SK-N-SH (cell line): ENCODE measurements at regions not wholly inside any gene's neighbourhood (a gene's known extent, or its start where the extent isn't known, plus 50 kb on each side); places are given as distances from the start of the nearest gene placed in this dataset.
"Not testable (repeated sequence)": the region's sequence is repeated elsewhere in the genome, so short reads cannot be mapped to it uniquely, and the experiment has no call there.

ENCODE experiments used
- CTCF ChIA-PET: fragments of 300-600, 350-600 bp; formaldehyde crosslinking; extraction: SDS; loops from one replicate; lab custom pipeline; 2021; lab: Yijun Ruan, JAX
- POLR2A ChIA-PET: fragments of 350-600 bp; sonication (Branson Sonifier 250); formaldehyde crosslinking; extraction: SDS; loops from one replicate; lab custom pipeline; 2020; ENCODE audit warnings: antibody characterized with exemption, inconsistent platforms; lab: Yijun Ruan, JAX
- DNase-seq: peaks from one replicate; pipeline ENCODE4 v3.0.0; 2012
- H2AFZ ChIP-seq: fragments of 200-600 bp; sonication (generic); 2 replicates; pipeline ENCODE4 v1.8.1; 2016; ENCODE audit warnings: antibody characterized with exemption, mild to moderate bottlenecking, low read depth
- H3F3A ChIP-seq: fragments of 200-600 bp; sonication (generic); replicated peaks from 2 replicates; pipeline ENCODE3; 2016; ENCODE audit warnings: antibody characterized with exemption, mild to moderate bottlenecking; ENCODE audit not compliant: insufficient read depth
- H3K27ac ChIP-seq, 2 experiments: fragments of 200-500 bp in 1 of 2; fragments of 200-600 bp in 1 of 2; sonication (Bioruptor generic) in 1 of 2; sonication (generic), shearing (Covaris generic) in 1 of 2; 2 replicates each; pipeline versions ENCODE4 v1.5.1 to v1.6.1; 2014 to 2016; ENCODE audit warnings: low read depth in 2 of 2, inconsistent platforms in 1 of 2, low read length in 1 of 2, mild to moderate bottlenecking in 1 of 2, mixed read lengths in 1 of 2
- H3K27me3 ChIP-seq: fragments of 200-600 bp; sonication (generic), shearing (Covaris generic); 2 replicates; pipeline ENCODE4 v1.6.1; 2016; ENCODE audit warnings: mixed run types; ENCODE audit not compliant: insufficient read depth
- H3K36me3 ChIP-seq, 2 experiments: fragments of 200-500 bp in 1 of 2; fragments of 200-600 bp in 1 of 2; sonication (Bioruptor generic) in 1 of 2; sonication (generic) in 1 of 2; replicated peaks in 1 of 2; 2 replicates each; pipeline versions ENCODE3 to v1.5.1; 2014 to 2016; ENCODE audit warnings: low read length in 1 of 2, mild to moderate bottlenecking in 1 of 2; ENCODE audit not compliant: insufficient read depth in 2 of 2, control insufficient read depth in 1 of 2
- H3K4me1 ChIP-seq, 2 experiments: fragments of 200-500 bp in 1 of 2; fragments of 200-600 bp in 1 of 2; sonication (Bioruptor generic) in 1 of 2; sonication (generic), shearing (Covaris generic) in 1 of 2; 2 replicates each; pipeline versions ENCODE4 v1.5.1 to v1.6.1; 2014 to 2016; ENCODE audit warnings: low read depth in 1 of 2, low read length in 1 of 2, mixed run types in 1 of 2; ENCODE audit not compliant: insufficient read depth in 2 of 2, control insufficient read depth in 1 of 2
- H3K4me2 ChIP-seq: fragments of 200-600 bp; sonication (generic), shearing (Covaris generic); 2 replicates; pipeline ENCODE4 v1.6.1; 2017; ENCODE audit warnings: mixed run types
- H3K4me3 ChIP-seq, 2 experiments: fragments of 200-500 bp in 1 of 2; fragments of 200-600 bp in 1 of 2; sonication (Bioruptor generic) in 1 of 2; sonication (generic), shearing (Covaris generic) in 1 of 2; 2 replicates each; pipeline versions ENCODE4 v1.5.1 to v1.8.1; 2014 to 2016; ENCODE audit warnings: low read depth in 2 of 2, inconsistent platforms in 1 of 2, low read length in 1 of 2, mild to moderate bottlenecking in 1 of 2, mixed read lengths in 1 of 2, moderate library complexity in 1 of 2
- H3K79me2 ChIP-seq: fragments of 200-600 bp; sonication (generic); 2 replicates; pipeline ENCODE4 v1.8.1; 2017; ENCODE audit warnings: mild to moderate bottlenecking; ENCODE audit not compliant: insufficient read depth
- H3K9ac ChIP-seq: fragments of 200-600 bp; sonication (generic); 2 replicates; pipeline ENCODE4 v1.6.1; 2017; ENCODE audit warnings: mixed run types
- H3K9me2 ChIP-seq: fragments of 200-600 bp; sonication (generic); 2 replicates; pipeline ENCODE4 v1.6.1; 2017; ENCODE audit warnings: mixed run types
- H3K9me3 ChIP-seq: fragments of 200-600 bp; sonication (generic); 2 replicates; pipeline ENCODE4 v1.6.1; 2017; ENCODE audit warnings: mixed run types, mild to moderate bottlenecking, moderate library complexity
- H4K20me1 ChIP-seq: fragments of 200-600 bp; sonication (generic); 2 replicates; pipeline ENCODE4 v1.6.1; 2017; ENCODE audit warnings: mild to moderate bottlenecking, mixed run types; ENCODE audit not compliant: insufficient read depth
- CTCF ChIP-seq: fragments of 200-600 bp; sonication (generic); IDR thresholded peaks from 2 replicates; pipeline ENCODE4 v1.6.1; 2017; ENCODE audit warnings: antibody characterized with exemption, mild to moderate bottlenecking, moderate library complexity
- FOSL2 ChIP-seq: IDR thresholded peaks from 2 replicates; pipeline ENCODE4 v1.4.0; 2012; ENCODE audit warnings: low read depth, mild to moderate bottlenecking, moderate library complexity, borderline replicate concordance
- FOXM1 ChIP-seq: IDR thresholded peaks from 2 replicates; pipeline ENCODE4 v1.4.0; 2012; ENCODE audit warnings: low read depth, mild to moderate bottlenecking
- GATA2 ChIP-seq: sonication (generic); formaldehyde crosslinking; IDR thresholded peaks from 2 replicates; pipeline ENCODE4 v1.5.0; 2020; ENCODE audit warnings: mild to moderate bottlenecking, missing genetic modification reagents
- JUND ChIP-seq: IDR thresholded peaks from 2 replicates; pipeline ENCODE4 v1.4.0; 2012
- MAX ChIP-seq: IDR thresholded peaks from 2 replicates; pipeline ENCODE4 v1.4.0; 2012; ENCODE audit warnings: low read depth
- NFIC ChIP-seq: IDR thresholded peaks from 2 replicates; pipeline ENCODE4 v1.4.0; 2012; ENCODE audit warnings: borderline replicate concordance
- NRF1 ChIP-seq: IDR thresholded peaks from 2 replicates; pipeline ENCODE4 v1.6.1; 2012; ENCODE audit warnings: low read depth, mild to moderate bottlenecking, low read length
- PBX3 ChIP-seq: IDR thresholded peaks from 2 replicates; pipeline ENCODE4; 2012
- RAD21 ChIP-seq: IDR thresholded peaks from 2 replicates; pipeline ENCODE4 v1.6.1; 2012; ENCODE audit warnings: mild to moderate bottlenecking, low read length
- RFX5 ChIP-seq: IDR thresholded peaks from 2 replicates; pipeline ENCODE4 v1.6.1; 2012; ENCODE audit warnings: mild to moderate bottlenecking, improper control_type of control experiment, low read length
- SIN3A ChIP-seq: IDR thresholded peaks from 2 replicates; pipeline ENCODE4 v1.6.1; 2012; ENCODE audit warnings: low read depth, mild to moderate bottlenecking, low read length, moderate library complexity, borderline replicate concordance
- TCF12 ChIP-seq: IDR thresholded peaks from 2 replicates; pipeline ENCODE4 v1.4.0; 2012
- TEAD4 ChIP-seq: IDR thresholded peaks from 2 replicates; pipeline ENCODE4 v1.4.0; 2012; ENCODE audit warnings: mild to moderate bottlenecking, borderline replicate concordance; ENCODE audit not compliant: insufficient read depth
- USF2 ChIP-seq: fragments of 150-350 bp; IDR thresholded peaks from 2 replicates; pipeline ENCODE4 v1.6.1; 2017; ENCODE audit warnings: antibody characterized with exemption, low read length, low read depth, borderline replicate concordance
- ZBTB33 ChIP-seq: IDR thresholded peaks from 2 replicates; pipeline ENCODE4 v1.4.0; 2012; ENCODE audit warnings: low read depth, borderline replicate concordance
- WGBS: methylation state at CpG from one replicate; pipeline ENCODE4 v1.1.6; 2017; ENCODE audit warnings: low lambda C conversion rate; 5-methylcytosine and 5-hydroxymethylcytosine counted together

GRCh38 chr5:18292146-18292545, 657.9 kb downstream of the TAF11L14 start:
- 42% methylated on average over 3 of the region's 3 CpGs for WGBS
- no peak overlapping the region for H3K9ac ChIP-seq
- no peaks in the 10 kb centered on the region for H3F3A ChIP-seq
- no peaks in the 10 kb centered on the region for H3K9me2 ChIP-seq
- DNase-seq, result no peak
- H3K79me2 ChIP-seq, result no peaks in the 10 kb centered on the region
- POLR2A ChIA-PET, result no interaction called here
- H3K4me2 ChIP-seq, result no peak overlapping the region
- no peaks in the 10 kb centered on the region for H3K36me3 ChIP-seq
- H4K20me1 ChIP-seq, result no peaks in the 10 kb centered on the region
- no peaks in the 10 kb centered on the region for H3K4me1 ChIP-seq
- no peak for TF ChIP-seq FOSL2
- no peak for TF ChIP-seq TCF12
- no peak for TF ChIP-seq NFIC
- TF ChIP-seq MAX, result no peak
- no peak for TF ChIP-seq USF2
- TF ChIP-seq NRF1, result no peak
- CTCF ChIA-PET, result interaction anchor here (1.2 to 1.9 kb wide), 2 partner anchors 10 to 1076 kb away, joined by 5 to 12 read pairs; no protein-coding TSS in a partner anchor
- H3K27ac ChIP-seq, result no peak overlapping the region
- no peak overlapping the region for H3K4me3 ChIP-seq
- no peak overlapping the region for H2AFZ ChIP-seq
- no peaks in the 10 kb centered on the region for H3K9me3 ChIP-seq
- H3K27me3 ChIP-seq, result no peaks in the 10 kb centered on the region

- H3K9me3 ChIP-seq, H3F3A ChIP-seq, H3K27me3 ChIP-seq, H3K4me2 ChIP-seq, POLR2A ChIA-PET, H3K79me2 ChIP-seq, H3K36me3 ChIP-seq, H3K4me3 ChIP-seq, H4K20me1 ChIP-seq, DNase-seq, CTCF ChIA-PET, H3K4me1 ChIP-seq, H3K27ac ChIP-seq, H3K9ac ChIP-seq, H2AFZ ChIP-seq, H3K9me2 ChIP-seq: not testable (repeated sequence)
- 17% methylated on average over 3 of the region's 3 CpGs for WGBS
Measured at GRCh38 chr5:18295696-18296095, 661.4 kb downstream of the TAF11L14 start.

- Histone ChIP-seq H3K79me2 (no peaks in the 10 kb centered on the region), H3K9me2 (no peaks in the 10 kb centered on the region), H3K9ac (no peak overlapping the region), H3K27ac (no peak overlapping the region), H3K4me1 (no peaks in the 10 kb centered on the region), H2AFZ (no peak overlapping the region), H3K9me3 (no peaks in the 10 kb centered on the region), H3K4me2 (no peak overlapping the region), H3F3A (no peaks in the 10 kb centered on the region), H3K27me3 (no peaks in the 10 kb centered on the region), H3K4me3 (no peak overlapping the region), H3K36me3 (no peaks in the 10 kb centered on the region), H4K20me1 (no peaks in the 10 kb centered on the region)
- CTCF ChIA-PET, result interaction anchor here (1.3 kb wide), 1 partner anchor 1083 kb away, joined by 4 read pairs; no protein-coding TSS in a partner anchor
- DNase-seq, result no peak
- POLR2A ChIA-PET, result no interaction called here
- TF ChIP-seq SIN3A (no peak), RAD21 (no peak), FOXM1 (no peak), NFIC (no peak), TEAD4 (no peak), RFX5 (no peak), GATA2 (CRISPR knock-in tag) (no peak), PBX3 (no peak), ZBTB33 (no peak), CTCF (no peak), JUND (no peak), NRF1 (no peak)
- TF ChIP-seq, all 33 proteins: peak for 0
Measured at GRCh38 chr5:18299166-18299565, 664.9 kb downstream of the TAF11L14 start.
